Right atrium auricular region (tissue), 2 donors: ENCODE measurements at regions not wholly inside any gene's neighbourhood (a gene's known extent, or its start where the extent isn't known, plus 50 kb on each side); places are given as distances from the start of the nearest gene placed in this dataset.

Source experiments
- DNase-seq: peaks from one replicate; pipeline ENCODE4 v3.0.0-alpha.2; 2019; ENCODE audit warnings: low spot score
- H3K27ac ChIP-seq, 2 donors: fragments of 200-600 bp; sonication (generic); 1 replicate in 1 of 2; 2 replicates in 1 of 2; pipeline ENCODE4 v1.5.1; 2016 to 2019
- H3K27me3 ChIP-seq, 2 donors: fragments of 200-600 bp; sonication (generic); one replicate each; pipeline versions ENCODE4 v1.5.1 to v1.6.0; 2017 to 2019
- H3K36me3 ChIP-seq: fragments of 200-600 bp; sonication (generic); one replicate; pipeline ENCODE4 v1.5.1; 2016
- H3K4me1 ChIP-seq, 2 donors: fragments of 200-600 bp; sonication (generic); one replicate each; pipeline versions ENCODE4 v1.5.1 to v1.6.0; 2017 to 2019
- H3K4me3 ChIP-seq, 2 donors: fragments of 200-600 bp; sonication (generic); 1 replicate in 1 of 2; 2 replicates in 1 of 2; pipeline ENCODE4 v1.5.1; 2017 to 2019; ENCODE audit warnings: mild to moderate bottlenecking in 1 of 2, moderate library complexity in 1 of 2
- H3K9me3 ChIP-seq, 2 donors: fragments of 200-600 bp; sonication (generic); one replicate each; pipeline ENCODE4 v1.5.1; 2019
- TF ChIP-seq, protein P1 (sequence below), 2 donors: fragments of 200-600 bp; sonication (generic); IDR thresholded peaks; one replicate each; pipeline ENCODE4 v1.5.1; 2019; ENCODE audit warnings: antibody characterized with exemption in 2 of 2

DNA sequence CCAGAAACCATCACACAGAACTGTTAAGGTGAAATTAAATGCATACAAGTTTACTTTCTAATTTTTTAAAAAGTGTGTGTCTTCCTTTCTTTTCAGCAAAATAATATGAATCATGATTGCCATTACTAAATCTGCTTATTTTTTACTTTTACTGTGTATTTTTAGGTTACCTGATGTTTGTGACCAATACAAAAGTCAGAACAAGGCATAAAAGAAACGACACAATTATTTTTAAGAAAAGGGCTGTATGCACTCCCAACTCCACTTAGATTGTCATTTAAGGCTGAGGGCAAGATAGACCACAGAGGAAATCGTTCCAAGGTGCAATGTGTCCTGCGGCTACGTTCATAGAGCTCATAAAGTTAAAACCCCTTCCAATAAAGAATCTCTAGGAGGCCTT is 797.0 kb downstream of the TDRD15 start:
- Histone ChIP-seq H3K27ac (no peak overlapping the region), H3K27me3 (no peaks in the 10 kb centered on the region), H3K4me1 (no peaks in the 10 kb centered on the region), H3K36me3 (no peaks in the 10 kb centered on the region), H3K9me3 (peaks cover 4 to 20% of the 10 kb centered on the region in 2 donors), H3K4me3 (no peak overlapping the region)
- TF ChIP-seq, protein P1, sequence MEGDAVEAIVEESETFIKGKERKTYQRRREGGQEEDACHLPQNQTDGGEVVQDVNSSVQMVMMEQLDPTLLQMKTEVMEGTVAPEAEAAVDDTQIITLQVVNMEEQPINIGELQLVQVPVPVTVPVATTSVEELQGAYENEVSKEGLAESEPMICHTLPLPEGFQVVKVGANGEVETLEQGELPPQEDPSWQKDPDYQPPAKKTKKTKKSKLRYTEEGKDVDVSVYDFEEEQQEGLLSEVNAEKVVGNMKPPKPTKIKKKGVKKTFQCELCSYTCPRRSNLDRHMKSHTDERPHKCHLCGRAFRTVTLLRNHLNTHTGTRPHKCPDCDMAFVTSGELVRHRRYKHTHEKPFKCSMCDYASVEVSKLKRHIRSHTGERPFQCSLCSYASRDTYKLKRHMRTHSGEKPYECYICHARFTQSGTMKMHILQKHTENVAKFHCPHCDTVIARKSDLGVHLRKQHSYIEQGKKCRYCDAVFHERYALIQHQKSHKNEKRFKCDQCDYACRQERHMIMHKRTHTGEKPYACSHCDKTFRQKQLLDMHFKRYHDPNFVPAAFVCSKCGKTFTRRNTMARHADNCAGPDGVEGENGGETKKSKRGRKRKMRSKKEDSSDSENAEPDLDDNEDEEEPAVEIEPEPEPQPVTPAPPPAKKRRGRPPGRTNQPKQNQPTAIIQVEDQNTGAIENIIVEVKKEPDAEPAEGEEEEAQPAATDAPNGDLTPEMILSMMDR (IDR thresholded peaks at IDR 0.05), result no peak
- DNase-seq, result no peak

DNA sequence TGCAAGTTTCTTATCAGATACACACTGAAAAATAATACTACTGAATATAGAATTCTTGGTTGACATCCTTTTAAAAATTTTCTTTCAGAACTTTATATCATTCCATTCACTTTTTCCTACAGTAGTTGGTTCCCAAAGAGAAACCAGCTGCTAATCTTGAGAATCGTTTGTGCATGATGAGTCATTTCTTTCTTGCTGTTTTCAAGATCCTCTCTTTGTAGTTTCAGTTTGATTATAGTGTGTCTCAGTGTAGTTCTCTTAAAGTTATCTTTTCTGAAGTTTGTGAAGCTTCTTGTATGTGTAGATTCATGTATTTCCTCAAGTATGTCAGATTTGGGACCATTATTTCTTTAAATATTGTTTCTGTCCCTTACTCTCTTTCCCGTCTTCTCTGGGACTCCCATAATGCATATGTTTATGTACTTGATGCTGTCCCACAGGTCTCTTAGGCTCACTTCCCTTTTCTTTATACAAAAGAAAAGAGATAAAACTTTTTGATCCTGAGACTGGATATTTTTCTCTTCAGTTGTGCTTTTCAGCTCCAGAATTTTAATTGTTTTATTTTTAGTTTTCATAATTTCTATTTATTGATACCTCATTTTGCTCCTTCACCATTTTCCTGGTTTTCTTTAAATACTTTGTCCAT is 801.0 kb downstream of the TDRD15 start:
- TF ChIP-seq, protein P1 (IDR thresholded peaks at IDR 0.05), result no peak
- DNase-seq, result no peak
- H3K27ac ChIP-seq, result no peak overlapping the region

DNA sequence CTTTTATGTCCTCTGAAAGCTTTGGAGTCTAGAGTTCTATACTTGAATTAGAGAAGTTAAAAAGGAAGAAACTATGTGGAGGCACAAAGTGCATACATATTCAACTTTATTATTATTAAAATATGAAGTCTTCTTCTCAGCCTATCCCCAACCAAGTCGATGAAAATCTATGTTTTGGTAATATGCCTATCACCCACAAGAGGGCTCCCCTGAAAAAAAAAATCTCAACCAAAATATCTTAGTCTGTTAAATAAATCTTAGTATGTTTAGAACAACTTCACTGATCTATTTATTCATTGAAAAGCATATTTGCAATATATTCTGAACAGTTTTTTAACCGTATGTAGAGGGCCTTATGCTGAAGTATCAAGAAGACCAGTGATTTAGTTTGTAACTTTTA is 804.5 kb downstream of the TDRD15 start:
- Histone ChIP-seq H3K4me1 (no peaks in the 10 kb centered on the region), H3K27ac (no peak overlapping the region), H3K36me3 (no peaks in the 10 kb centered on the region), H3K4me3 (no peak overlapping the region), H3K9me3 (peaks cover 4 to 27% of the 10 kb centered on the region in 2 donors), H3K27me3 (no peaks in the 10 kb centered on the region)
- no peak for DNase-seq
- TF ChIP-seq, protein P1 (IDR thresholded peaks at IDR 0.05), result peak in 1 of 2 donors; percentile 27

More for the DNA sequence above, 801.0 kb downstream of the TDRD15 start:
- H3K9me3 ChIP-seq, result peaks cover 4 to 27% of the 10 kb centered on the region in 2 donors
- H3K27me3 ChIP-seq, result no peaks in the 10 kb centered on the region
- no peak overlapping the region for H3K4me3 ChIP-seq
- H3K4me1 ChIP-seq, result no peaks in the 10 kb centered on the region
- H3K36me3 ChIP-seq, result no peaks in the 10 kb centered on the region

DNA sequence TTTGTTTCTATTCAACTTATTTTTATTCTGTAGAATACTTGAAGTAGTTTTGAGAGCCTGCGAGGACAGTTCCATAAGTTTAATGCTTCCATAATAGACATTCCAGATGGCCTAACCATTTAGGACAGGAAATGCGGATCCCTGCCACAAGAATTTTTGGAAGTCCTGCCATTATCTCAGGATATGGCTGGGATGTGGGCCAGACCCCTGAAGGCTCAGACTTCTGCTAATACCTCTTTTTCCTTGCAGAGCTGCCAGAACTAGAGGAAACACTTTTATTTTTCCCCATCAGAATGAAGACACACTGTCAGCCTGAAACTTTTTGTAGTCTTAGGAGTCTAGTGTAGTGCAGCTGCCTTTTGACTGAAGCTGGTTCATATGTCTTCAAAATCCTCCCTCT is 806.5 kb downstream of the TDRD15 start:
- no peaks in the 10 kb centered on the region for H3K36me3 ChIP-seq
- no peaks in the 10 kb centered on the region for H3K27me3 ChIP-seq
- no peak overlapping the region for H3K27ac ChIP-seq
- H3K9me3 ChIP-seq, result peaks cover 0 to 12% of the 10 kb centered on the region in 2 donors
- H3K4me1 ChIP-seq, result no peaks in the 10 kb centered on the region
- no peak for DNase-seq
- TF ChIP-seq, protein P1 (IDR thresholded peaks at IDR 0.05), result no peak
- no peak overlapping the region for H3K4me3 ChIP-seq

DNA sequence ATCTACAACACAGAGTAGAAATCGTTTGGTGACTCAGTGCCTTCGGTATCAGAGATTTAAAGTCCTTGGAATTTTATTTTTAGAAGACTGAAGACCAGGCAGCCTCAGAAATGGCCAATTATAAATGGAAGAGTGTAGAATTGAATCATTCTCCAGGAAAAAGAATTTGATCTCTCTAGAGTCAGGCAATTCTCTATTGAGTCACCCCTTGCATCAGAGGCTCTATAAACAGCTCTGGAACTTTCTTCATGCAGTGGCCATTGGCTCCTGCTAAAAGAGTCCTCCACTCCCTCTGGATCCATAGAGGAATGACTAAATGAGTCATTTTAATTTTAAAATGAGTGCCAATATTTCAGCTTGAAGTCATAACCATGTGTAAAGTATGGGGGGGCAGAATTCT is 816.2 kb downstream of the TDRD15 start:
- H3K27ac ChIP-seq, result no peak overlapping the region
- no peaks in the 10 kb centered on the region for H3K27me3 ChIP-seq
- H3K4me1 ChIP-seq, result no peaks in the 10 kb centered on the region

More for the DNA sequence above, 816.2 kb downstream of the TDRD15 start:
- DNase-seq, result no peak
- Histone ChIP-seq H3K4me3 (no peak overlapping the region), H3K9me3 (no peaks in the 10 kb centered on the region), H3K36me3 (no peaks in the 10 kb centered on the region)
- TF ChIP-seq, protein P1 (IDR thresholded peaks at IDR 0.05), result no peak
